ENCODE measurements at regions not wholly inside any gene's neighbourhood (a gene's known extent, or its start where the extent isn't known, plus 50 kb on each side); places are given as distances from the start of the nearest gene placed in this dataset.

DNA sequence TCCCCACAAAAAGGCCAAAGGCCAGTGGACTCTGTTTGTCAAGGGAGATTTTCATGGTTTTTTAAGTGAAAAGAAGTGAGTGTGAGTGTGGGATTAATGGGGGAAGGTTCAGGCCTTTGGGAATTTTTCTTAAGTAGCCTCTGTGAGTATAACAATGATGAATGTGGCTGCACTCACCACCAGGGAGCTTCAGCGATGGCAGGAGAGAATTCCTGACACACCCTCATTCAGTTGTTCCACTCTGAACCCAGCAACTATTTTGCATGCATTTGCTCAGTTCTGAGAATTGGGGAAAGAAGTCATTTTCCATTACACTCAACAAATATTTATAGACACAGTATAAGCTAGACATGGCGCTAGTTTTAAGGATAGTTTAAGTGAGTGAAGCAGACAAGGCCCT, 117.9 kb downstream of the CCNA1 start:
- Histone ChIP-seq H3K9me3 (no peaks in the 10 kb centered on the region), H3K27me3 (no peaks in the 10 kb centered on the region), H3K4me1 (no peaks in the 10 kb centered on the region), H3K36me3 (no peaks in the 10 kb centered on the region), H3K27ac (no peak overlapping the region), H3K4me3 (no peak overlapping the region)
- DNase-seq (ENCODE audit: low spot score in 2 of 2) = no peak
- TF ChIP-seq POLR2A (IDR thresholded peaks at IDR 0.05) (no peak), CTCF (IDR thresholded peaks at IDR 0.05) (no peak), POLR2AphosphoS5 (IDR thresholded peaks at IDR 0.05) (no peak)
- intact Hi-C loops (cut with DNase I; ENCODE audit: low total_unique reads) = no loop called here

- H3K4me1 ChIP-seq = no peaks in the 10 kb centered on the region
- H3K36me3 ChIP-seq = no peaks in the 10 kb centered on the region
- intact Hi-C loops (cut with DNase I; ENCODE audit: low total_unique reads) = no loop called here
- H3K4me3 ChIP-seq = no peak overlapping the region
- no peak for DNase-seq (ENCODE audit: low spot score in 2 of 2)
- H3K27ac ChIP-seq = no peak overlapping the region
- H3K27me3 ChIP-seq = no peaks in the 10 kb centered on the region
- H3K9me3 ChIP-seq = no peaks in the 10 kb centered on the region
- TF ChIP-seq POLR2AphosphoS5 (IDR thresholded peaks at IDR 0.05) = no peak
- no peak for TF ChIP-seq POLR2A (IDR thresholded peaks at IDR 0.05)
- TF ChIP-seq CTCF (IDR thresholded peaks at IDR 0.05) = no peak
Measured at GRCh38 chr13:36551445-36551844, 119.2 kb downstream of the CCNA1 start.

DNA sequence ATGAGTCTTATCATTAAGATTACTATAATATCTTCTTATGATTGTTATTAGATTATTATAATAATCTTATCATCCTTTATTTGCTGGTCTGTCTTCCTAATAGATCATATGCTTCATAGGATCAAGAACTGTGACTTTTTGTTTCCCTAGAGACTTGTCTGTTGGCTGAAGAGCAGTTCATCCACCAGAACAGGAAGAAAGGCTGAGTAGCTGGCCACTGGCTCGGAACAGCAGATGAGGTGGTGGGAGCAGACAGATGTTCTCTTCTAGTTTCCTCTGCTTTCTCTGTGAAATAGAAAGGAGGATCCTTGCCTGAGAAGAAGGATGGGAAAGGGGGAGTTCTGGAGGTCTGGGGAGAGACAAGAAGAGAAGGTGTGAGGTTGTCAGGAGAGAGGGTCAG, 120.0 kb downstream of the CCNA1 start:
- intact Hi-C loops (cut with DNase I; ENCODE audit: low total_unique reads) = no loop called here
- DNase-seq (ENCODE audit: low spot score in 2 of 2) = no peak
- H3K36me3 ChIP-seq = no peaks in the 10 kb centered on the region

GRCh38 chr13:36553491-36553890, 120.3 kb upstream of the SERTM1 start:
- Histone ChIP-seq H3K9me3 (no peaks in the 10 kb centered on the region), H3K4me3 (no peak overlapping the region), H3K36me3 (no peaks in the 10 kb centered on the region), H3K27me3 (no peaks in the 10 kb centered on the region), H3K27ac (no peak overlapping the region), H3K4me1 (no peaks in the 10 kb centered on the region)
- intact Hi-C loops (cut with DNase I; ENCODE audit: low total_unique reads) = no loop called here
- TF ChIP-seq POLR2AphosphoS5 (IDR thresholded peaks at IDR 0.05) (no peak), POLR2A (IDR thresholded peaks at IDR 0.05) (no peak), CTCF (IDR thresholded peaks at IDR 0.05) (no peak)
- no peak for DNase-seq (ENCODE audit: low spot score in 2 of 2)

More for the DNA sequence above, 120.0 kb downstream of the CCNA1 start:
- no peak for TF ChIP-seq CTCF (IDR thresholded peaks at IDR 0.05)
- no peaks in the 10 kb centered on the region for H3K9me3 ChIP-seq
- H3K27me3 ChIP-seq = no peaks in the 10 kb centered on the region
- H3K4me3 ChIP-seq = no peak overlapping the region
- no peaks in the 10 kb centered on the region for H3K4me1 ChIP-seq
- H3K27ac ChIP-seq = no peak overlapping the region

DNA sequence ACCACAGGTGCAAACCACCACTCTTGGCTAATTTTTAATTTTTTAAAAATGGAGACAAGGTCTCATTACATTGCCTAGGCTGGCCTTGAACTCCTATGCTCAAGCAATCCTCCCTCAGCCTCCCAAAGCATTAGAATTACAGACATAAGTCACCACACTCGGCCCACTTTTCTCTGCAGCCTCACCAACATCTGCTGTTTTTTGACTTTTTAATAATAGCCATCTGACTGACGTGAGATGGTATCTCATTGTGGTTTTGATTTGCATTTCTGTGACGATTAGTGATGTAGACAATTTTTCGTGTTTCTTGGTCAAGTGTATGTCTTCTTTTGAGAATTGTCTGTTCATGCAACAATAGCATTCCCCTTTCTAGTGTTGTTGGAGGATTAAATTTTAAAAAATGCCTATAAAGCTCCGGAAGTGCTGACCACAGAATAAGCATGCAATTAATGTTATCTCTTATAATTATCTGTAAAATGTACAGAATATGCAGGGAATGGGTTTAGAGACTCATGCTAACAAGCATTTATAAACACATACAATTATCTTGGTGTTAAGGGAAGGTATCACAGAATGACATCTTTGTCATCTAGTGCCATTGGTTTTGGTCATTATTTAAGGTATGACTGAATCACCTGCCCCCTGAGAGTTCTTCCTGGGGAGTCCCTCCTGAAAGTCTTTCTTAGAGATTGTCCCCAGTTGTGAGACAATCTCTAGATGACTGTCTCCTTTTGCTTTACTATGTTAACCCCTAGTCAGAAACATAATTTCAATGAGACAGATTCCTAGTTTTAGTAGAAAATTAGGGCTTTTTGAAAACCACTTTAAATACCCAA, 118.5 kb upstream of the SERTM1 start:
- intact Hi-C loops (cut with DNase I; ENCODE audit: low total_unique reads) = no loop called here
- no peak overlapping the region for H3K27ac ChIP-seq
- no peaks in the 10 kb centered on the region for H3K27me3 ChIP-seq
- no peaks in the 10 kb centered on the region for H3K36me3 ChIP-seq
- no peaks in the 10 kb centered on the region for H3K4me1 ChIP-seq
- TF ChIP-seq POLR2A (IDR thresholded peaks at IDR 0.05) (no peak), CTCF (IDR thresholded peaks at IDR 0.05) (no peak), POLR2AphosphoS5 (IDR thresholded peaks at IDR 0.05) (no peak)
- H3K9me3 ChIP-seq = no peaks in the 10 kb centered on the region
- no peak overlapping the region for H3K4me3 ChIP-seq
- no peak for DNase-seq (ENCODE audit: low spot score in 2 of 2)
